ENCODE measurements at regions not wholly inside any gene's neighbourhood (a gene's known extent, or its start where the extent isn't known, plus 50 kb on each side); places are given as distances from the start of the nearest gene placed in this dataset.

- Histone ChIP-seq H3K27ac (ENCODE audit: insufficient read depth, low read length) (no peak overlapping the region), H3K36me3 (ENCODE audit: control insufficient read depth, insufficient read depth, low read length) (no peaks in the 10 kb centered on the region), H4K20me1 (ENCODE audit: control insufficient read depth, extremely low read depth, insufficient read depth, low read length) (no peaks in the 10 kb centered on the region), H2AFZ (ENCODE audit: low read length) (no peak overlapping the region), H3K9ac (ENCODE audit: insufficient read depth, low read length) (no peak overlapping the region), H3K9me3 (ENCODE audit: control insufficient read depth, insufficient read depth, low read depth, low read length) (no peaks in the 10 kb centered on the region), H3K79me2 (ENCODE audit: control insufficient read depth, insufficient read depth, low read length) (no peaks in the 10 kb centered on the region), H3K4me2 (ENCODE audit: extremely low read depth, insufficient read depth, low read length) (no peak overlapping the region), H3K4me1 (ENCODE audit: control insufficient read depth, extremely low read depth, insufficient read depth, low read length) (peaks cover 8% of the 10 kb centered on the region), H3K27me3 (ENCODE audit: control insufficient read depth, insufficient read depth, low read length) (no peaks in the 10 kb centered on the region), H3K4me3 (replicated peaks in 1 of 4; ENCODE audit: control extremely low read depth in 1 of 4, insufficient read depth in 1 of 4, low read depth in 3 of 4, low read length in 4 of 4) (no peak overlapping the region)
- TF ChIP-seq EZH2 (IDR thresholded peaks at IDR 0.05; ENCODE audit: low read length, missing control alignments) (no peak), CTCF (conservative IDR thresholded peaks at IDR 0.05 in 1 of 2, IDR thresholded peaks at IDR 0.05 in 1 of 2; ENCODE audit: low read depth in 1 of 2, low read length in 2 of 2) (no peak)
- DNase-seq (ENCODE audit: low read depth in 2 of 2), result peak in 1 of 2 donors; percentile 35
Measured at GRCh38 chr3:115245899-115246298, 98.8 kb upstream of the ZBTB20 start.

- no peak overlapping the region for H3K27ac ChIP-seq (ENCODE audit: insufficient read depth, low read length)
- no peaks in the 10 kb centered on the region for H3K9me3 ChIP-seq (ENCODE audit: control insufficient read depth, insufficient read depth, low read depth, low read length)
- TF ChIP-seq CTCF (conservative IDR thresholded peaks at IDR 0.05 in 1 of 2, IDR thresholded peaks at IDR 0.05 in 1 of 2; ENCODE audit: low read depth in 1 of 2, low read length in 2 of 2) (no peak), EZH2 (IDR thresholded peaks at IDR 0.05; ENCODE audit: low read length, missing control alignments) (no peak)
- no peak overlapping the region for H3K4me3 ChIP-seq (replicated peaks in 1 of 4; ENCODE audit: control extremely low read depth in 1 of 4, insufficient read depth in 1 of 4, low read depth in 3 of 4, low read length in 4 of 4)
- no peak overlapping the region for H3K4me2 ChIP-seq (ENCODE audit: extremely low read depth, insufficient read depth, low read length)
- H2AFZ ChIP-seq (ENCODE audit: low read length), result no peak overlapping the region
- peaks cover 8% of the 10 kb centered on the region for H3K4me1 ChIP-seq (ENCODE audit: control insufficient read depth, extremely low read depth, insufficient read depth, low read length)
- peak in 1 of 2 donors; percentile 41 for DNase-seq (ENCODE audit: low read depth in 2 of 2)
- H3K79me2 ChIP-seq (ENCODE audit: control insufficient read depth, insufficient read depth, low read length), result no peaks in the 10 kb centered on the region
- H3K36me3 ChIP-seq (ENCODE audit: control insufficient read depth, insufficient read depth, low read length), result no peaks in the 10 kb centered on the region
- H3K9ac ChIP-seq (ENCODE audit: insufficient read depth, low read length), result no peak overlapping the region
- H4K20me1 ChIP-seq (ENCODE audit: control insufficient read depth, extremely low read depth, insufficient read depth, low read length), result no peaks in the 10 kb centered on the region
- H3K27me3 ChIP-seq (ENCODE audit: control insufficient read depth, insufficient read depth, low read length), result no peaks in the 10 kb centered on the region
Measured at GRCh38 chr3:115246461-115247020, 99.5 kb upstream of the ZBTB20 start.

GRCh38 chr3:115248274-115248673, 101.2 kb upstream of the ZBTB20 start:
- Histone ChIP-seq H3K27me3 (ENCODE audit: control insufficient read depth, insufficient read depth, low read length) (no peaks in the 10 kb centered on the region), H4K20me1 (ENCODE audit: control insufficient read depth, extremely low read depth, insufficient read depth, low read length) (no peaks in the 10 kb centered on the region), H3K79me2 (ENCODE audit: control insufficient read depth, insufficient read depth, low read length) (no peaks in the 10 kb centered on the region), H3K27ac (ENCODE audit: insufficient read depth, low read length) (no peak overlapping the region), H3K4me3 (replicated peaks in 1 of 4; ENCODE audit: control extremely low read depth in 1 of 4, insufficient read depth in 1 of 4, low read depth in 3 of 4, low read length in 4 of 4) (no peak overlapping the region), H3K9me3 (ENCODE audit: control insufficient read depth, insufficient read depth, low read depth, low read length) (no peaks in the 10 kb centered on the region), H2AFZ (ENCODE audit: low read length) (no peak overlapping the region), H3K9ac (ENCODE audit: insufficient read depth, low read length) (no peak overlapping the region), H3K36me3 (ENCODE audit: control insufficient read depth, insufficient read depth, low read length) (no peaks in the 10 kb centered on the region), H3K4me1 (ENCODE audit: control insufficient read depth, extremely low read depth, insufficient read depth, low read length) (peaks cover 8% of the 10 kb centered on the region), H3K4me2 (ENCODE audit: extremely low read depth, insufficient read depth, low read length) (no peak overlapping the region)
- DNase-seq (ENCODE audit: low read depth in 2 of 2), result peak in 1 of 2 donors; percentile 80
- no peak for TF ChIP-seq CTCF (conservative IDR thresholded peaks at IDR 0.05 in 1 of 2, IDR thresholded peaks at IDR 0.05 in 1 of 2; ENCODE audit: low read depth in 1 of 2, low read length in 2 of 2)
- no peak for TF ChIP-seq EZH2 (IDR thresholded peaks at IDR 0.05; ENCODE audit: low read length, missing control alignments)
